GM12892 (cell line): ENCODE measurements at regions not wholly inside any gene's neighbourhood (a gene's known extent, or its start where the extent isn't known, plus 50 kb on each side); places are given as distances from the start of the nearest gene placed in this dataset.
"Not testable (repeated sequence)": the region's sequence is repeated elsewhere in the genome, so short reads cannot be mapped to it uniquely, and the experiment has no call there.

ENCODE experiments used
- DNase-seq: peaks from one replicate; pipeline ENCODE4 v3.0.0; 2011; ENCODE audit not compliant: insufficient read length
- FAIRE-seq: peaks from 2 replicates; lab custom pipeline; 2011; peaks lifted over from hg19 to GRCh38; lab: Jason Lieb, UNC
- POLR2A ChIP-seq: IDR thresholded peaks from 2 replicates; pipeline ENCODE4 v1.6.1; 2011; ENCODE audit warnings: low read depth, low read length, control low read depth
- POLR2AphosphoS5 ChIP-seq: IDR thresholded peaks from 2 replicates; pipeline ENCODE4 v1.6.1; 2011; ENCODE audit warnings: low read depth, low read length, control low read depth
- TAF1 ChIP-seq: IDR thresholded peaks from 2 replicates; pipeline ENCODE4 v1.6.1; 2011; ENCODE audit warnings: low read depth, mild to moderate bottlenecking, control low read depth, low read length, borderline replicate concordance

- no peak for FAIRE-seq
- TF ChIP-seq TAF1, result no peak
- no peak for TF ChIP-seq POLR2AphosphoS5
- TF ChIP-seq POLR2A, result no peak
- DNase-seq, result no peak
Observed at GRCh38 chr4:187908731-187909130, 86.8 kb upstream of the ZFP42 start.

- FAIRE-seq, result no peak
- no peak for DNase-seq
- TF ChIP-seq TAF1 (no peak), POLR2AphosphoS5 (no peak), POLR2A (no peak)
Observed at GRCh38 chr4:187910741-187911140, 84.8 kb upstream of the ZFP42 start.

GRCh38 chr4:187915406-187915805, 80.2 kb upstream of the ZFP42 start:
- not testable (repeated sequence) for FAIRE-seq, DNase-seq

GRCh38 chr4:187919966-187920365, 75.6 kb upstream of the ZFP42 start:
- FAIRE-seq (no peak), DNase-seq (no peak)
- no peak for TF ChIP-seq TAF1
- TF ChIP-seq POLR2A, result no peak
- no peak for TF ChIP-seq POLR2AphosphoS5

- DNase-seq, result no peak
- FAIRE-seq, result no peak
Observed at GRCh38 chr4:187921946-187922623, 73.5 kb upstream of the ZFP42 start.

GRCh38 chr4:187929024-187929423, 66.5 kb upstream of the ZFP42 start:
- DNase-seq (no peak), FAIRE-seq (no peak)
- no peak for TF ChIP-seq POLR2AphosphoS5
- no peak for TF ChIP-seq POLR2A
- TF ChIP-seq TAF1, result no peak

More at GRCh38 chr4:187921946-187922623, 73.5 kb upstream of the ZFP42 start:
- TF ChIP-seq POLR2A, result no peak
- TF ChIP-seq TAF1, result no peak

GRCh38 chr4:187934766-187935165, 60.8 kb upstream of the ZFP42 start:
- no peak for TF ChIP-seq POLR2AphosphoS5
- no peak for TF ChIP-seq TAF1
- no peak for TF ChIP-seq POLR2A
- FAIRE-seq (no peak), DNase-seq (no peak)

GRCh38 chr4:187937557-187937956, 58.0 kb upstream of the ZFP42 start:
- no peak for TF ChIP-seq POLR2A
- TF ChIP-seq TAF1, result no peak
- TF ChIP-seq POLR2AphosphoS5, result no peak
- DNase-seq (no peak), FAIRE-seq (no peak)

GRCh38 chr4:187940299-187940698, 55.3 kb upstream of the ZFP42 start:
- no peak for FAIRE-seq
- no peak for TF ChIP-seq TAF1
- no peak for TF ChIP-seq POLR2AphosphoS5
- no peak for TF ChIP-seq POLR2A

GRCh38 chr4:187942968-187943367, 52.6 kb upstream of the ZFP42 start:
- no peak for DNase-seq
- FAIRE-seq, result no peak
- TF ChIP-seq TAF1, result no peak
- TF ChIP-seq POLR2A, result no peak
- no peak for TF ChIP-seq POLR2AphosphoS5

More at GRCh38 chr4:187940299-187940698, 55.3 kb upstream of the ZFP42 start:
- DNase-seq, result no peak

- DNase-seq (no peak), FAIRE-seq (no peak)
- TF ChIP-seq POLR2AphosphoS5, result no peak
- no peak for TF ChIP-seq POLR2A
- no peak for TF ChIP-seq TAF1
Observed at GRCh38 chr4:187944179-187944578, 51.4 kb upstream of the ZFP42 start.
